Heart left ventricle (tissue), 13 donors: ENCODE measurements at regions not wholly inside any gene's neighbourhood (a gene's known extent, or its start where the extent isn't known, plus 50 kb on each side); places are given as distances from the start of the nearest gene placed in this dataset.

ENCODE experiments used
- POLR2A ChIP-seq, 2 donors: fragments of 450-650 bp; IDR thresholded peaks; one replicate each; pipeline ENCODE4 v1.6.1; 2017; ENCODE audit warnings: antibody characterized with exemption in 2 of 2, mild to moderate bottlenecking in 2 of 2, moderate library complexity in 2 of 2
- TF ChIP-seq, protein P1 (sequence below), 12 donors: fragments of 200-600 bp; sonication (generic) in 4 of 12; IDR thresholded peaks; one replicate each; pipeline versions ENCODE4 v1.5.0 to v1.8.0; 2018 to 2022; ENCODE audit warnings: antibody characterized with exemption in 12 of 12, mild to moderate bottlenecking in 5 of 12
- donor health status: ischemic (EF 13 %, LVEDD 7.1; RV severe dilation, severe dysfunction).
- donor health status: DM: no; HTN: yes; CAD: no.
- donor health status: DM: no; HTN: no; CAD: no.
- donor health status: ischemic (EF 25% LVEDD 6.9; RV normal size, moderate dysfunction).
- donor health status: ischemic (EF 25% LVEDD 5.7; RV mildly dilated, moderate dysfunction).
- donor health status: ischemic (EF 35%, LVEDD 5.7; RV mildly dilated, moderate dysfunction).
- donor health status: nonischemic (EF 11% LVEDD 7.7; RV severe dilation, severe dysfunction).
- donor health status: DM: yes; HTN: yes; CAD: no.
- donor health status: PGD.
- donor health status: ischemic (EF 29% LVEDD 5.4; RV normal size, mild dysfunction).
- donor health status: nonischemic (EF 23%, LVEDD 6.1; RV moderate dilation, normal function).

DNA sequence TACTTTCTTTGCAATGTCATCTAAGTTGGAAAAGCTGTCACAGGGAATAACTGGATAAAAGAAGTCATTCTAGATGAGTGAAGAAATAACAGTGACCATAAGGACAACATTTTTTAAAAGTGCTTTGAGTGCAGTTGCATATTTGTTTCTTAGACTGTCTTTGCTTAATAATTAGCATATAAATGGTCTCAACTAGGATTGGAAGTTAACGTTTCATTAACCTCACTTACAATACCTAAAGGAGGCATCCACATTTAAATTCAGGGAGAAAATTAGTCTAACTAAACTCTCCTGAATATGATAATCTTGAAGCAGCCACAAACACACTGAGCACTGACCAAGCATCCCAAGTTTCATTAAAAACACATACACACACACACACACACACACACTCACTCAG, 780.7 kb downstream of the PCDH18 start:
- TF ChIP-seq POLR2A (IDR thresholded peaks at IDR 0.05): no peak
- TF ChIP-seq, protein P1, sequence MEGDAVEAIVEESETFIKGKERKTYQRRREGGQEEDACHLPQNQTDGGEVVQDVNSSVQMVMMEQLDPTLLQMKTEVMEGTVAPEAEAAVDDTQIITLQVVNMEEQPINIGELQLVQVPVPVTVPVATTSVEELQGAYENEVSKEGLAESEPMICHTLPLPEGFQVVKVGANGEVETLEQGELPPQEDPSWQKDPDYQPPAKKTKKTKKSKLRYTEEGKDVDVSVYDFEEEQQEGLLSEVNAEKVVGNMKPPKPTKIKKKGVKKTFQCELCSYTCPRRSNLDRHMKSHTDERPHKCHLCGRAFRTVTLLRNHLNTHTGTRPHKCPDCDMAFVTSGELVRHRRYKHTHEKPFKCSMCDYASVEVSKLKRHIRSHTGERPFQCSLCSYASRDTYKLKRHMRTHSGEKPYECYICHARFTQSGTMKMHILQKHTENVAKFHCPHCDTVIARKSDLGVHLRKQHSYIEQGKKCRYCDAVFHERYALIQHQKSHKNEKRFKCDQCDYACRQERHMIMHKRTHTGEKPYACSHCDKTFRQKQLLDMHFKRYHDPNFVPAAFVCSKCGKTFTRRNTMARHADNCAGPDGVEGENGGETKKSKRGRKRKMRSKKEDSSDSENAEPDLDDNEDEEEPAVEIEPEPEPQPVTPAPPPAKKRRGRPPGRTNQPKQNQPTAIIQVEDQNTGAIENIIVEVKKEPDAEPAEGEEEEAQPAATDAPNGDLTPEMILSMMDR (IDR thresholded peaks at IDR 0.05): no peak
